ACHN (cell line): ENCODE measurements at regions not wholly inside any gene's neighbourhood (a gene's known extent, or its start where the extent isn't known, plus 50 kb on each side); places are given as distances from the start of the nearest gene placed in this dataset.
A peak's percentile ranks its signal among the peaks of the same experiment; 100 is the strongest.
"Not testable (repeated sequence)": the region's sequence is repeated elsewhere in the genome, so short reads cannot be mapped to it uniquely, and the experiment has no call there.

Experiments
- DNase-seq: peaks from one replicate; pipeline ENCODE4 v3.0.0-alpha.2; 2015
- in situ Hi-C: cut with HindIII; loops from 2 replicates; pipeline ENCODE4 v1.10.0; 2017; ENCODE audit warnings: low sequenced_read_pairs, low pct_ligation_motif_present, low pct_unique_long_range_greater_than_20kb

GRCh38 chr9:12318732-12319685, 374.2 kb upstream of the TYRP1 start:
- in situ Hi-C loops, result no loop called here
- DNase-seq, result no peak

GRCh38 chr9:12329623-12329985, 363.6 kb upstream of the TYRP1 start:
- DNase-seq, result no peak
- in situ Hi-C loops, result no loop called here

GRCh38 chr9:12333966-12334365, 359.2 kb upstream of the TYRP1 start:
- DNase-seq, in situ Hi-C loops: not testable (repeated sequence)

GRCh38 chr9:12350775-12351174, 342.4 kb upstream of the TYRP1 start:
- no peak for DNase-seq
- in situ Hi-C loops, result no loop called here

- DNase-seq, result no peak
- in situ Hi-C loops, result no loop called here
These were observed 341.7 kb upstream of the TYRP1 start for GRCh38 chr9:12351293-12352044.

- in situ Hi-C loops, result no loop called here
- no peak for DNase-seq
These were observed 341.2 kb upstream of the TYRP1 start for GRCh38 chr9:12352045-12352315.

- no peak for DNase-seq
- in situ Hi-C loops, result no loop called here
These were observed 329.7 kb upstream of the TYRP1 start for GRCh38 chr9:12363439-12363838.

- no peak for DNase-seq
- in situ Hi-C loops, result no loop called here
These were observed 324.6 kb upstream of the TYRP1 start for GRCh38 chr9:12368569-12368968.

GRCh38 chr9:12391839-12392509, 301.2 kb upstream of the TYRP1 start:
- in situ Hi-C loops, result no loop called here
- no peak for DNase-seq

- in situ Hi-C loops, result no loop called here
- no peak for DNase-seq
These were observed 299.1 kb upstream of the TYRP1 start for GRCh38 chr9:12394105-12394504.

- in situ Hi-C loops, result no loop called here
These were observed 289.5 kb upstream of the TYRP1 start for GRCh38 chr9:12403721-12404120.

GRCh38 chr9:12413986-12414385, 279.2 kb upstream of the TYRP1 start:
- in situ Hi-C loops, result no loop called here
- no peak for DNase-seq

More at GRCh38 chr9:12403721-12404120, 289.5 kb upstream of the TYRP1 start:
- no peak for DNase-seq

- in situ Hi-C loops, result no loop called here
These were observed 278.7 kb upstream of the TYRP1 start for GRCh38 chr9:12414514-12414913.

GRCh38 chr9:12415361-12415760, 277.8 kb upstream of the TYRP1 start:
- DNase-seq, result no peak
- in situ Hi-C loops, result no loop called here

More at GRCh38 chr9:12414514-12414913, 278.7 kb upstream of the TYRP1 start:
- no peak for DNase-seq

- in situ Hi-C loops, result no loop called here
- no peak for DNase-seq
These were observed 276.5 kb upstream of the TYRP1 start for GRCh38 chr9:12416716-12417115.

GRCh38 chr9:12424243-12424642, 268.9 kb upstream of the TYRP1 start:
- in situ Hi-C loops, result no loop called here
- no peak for DNase-seq

- in situ Hi-C loops, result no loop called here
- peak; percentile 7 for DNase-seq
These were observed 267.0 kb upstream of the TYRP1 start for GRCh38 chr9:12425878-12426864.

GRCh38 chr9:12439267-12439666, 253.9 kb upstream of the TYRP1 start:
- DNase-seq, result no peak
- in situ Hi-C loops, result no loop called here
